ENCODE measurements at regions not wholly inside any gene's neighbourhood (a gene's known extent, or its start where the extent isn't known, plus 50 kb on each side); places are given as distances from the start of the nearest gene placed in this dataset.

- TF ChIP-seq CTCF (IDR thresholded peaks at IDR 0.05; ENCODE audit: low read depth, low read length): no peak
- TF ChIP-seq EZH2phosphoT487 (IDR thresholded peaks at IDR 0.05; ENCODE audit: low read depth): no peak
These were observed 538.5 kb upstream of the MKI67 start for GRCh38 chr10:128664729-128665128.

All from OCI-LY3 (cell line).